Neural cell (in vitro differentiated cells): ENCODE measurements at regions not wholly inside any gene's neighbourhood (a gene's known extent, or its start where the extent isn't known, plus 50 kb on each side); places are given as distances from the start of the nearest gene placed in this dataset.

ENCODE experiments used
- CTCF ChIP-seq: fragments of 450-650 bp; IDR thresholded peaks from 2 replicates; pipeline ENCODE4 v1.5.1; 2014; ENCODE audit warnings: antibody characterized with exemption, mild to moderate bottlenecking, moderate library complexity; ENCODE audit not compliant: poor library complexity, severe bottlenecking
- EP300 ChIP-seq: fragments of 450-650 bp; conservative IDR thresholded peaks from 2 replicates; pipeline ENCODE4 v1.6.1; 2014; ENCODE audit warnings: antibody characterized with exemption, mild to moderate bottlenecking, moderate library complexity; ENCODE audit not compliant: poor library complexity, severe bottlenecking
- EZH2 ChIP-seq: fragments of 200-600, 300-800 bp; shearing (Covaris generic), sonication (generic); IDR thresholded peaks from 2 replicates; pipeline ENCODE4 v1.6.1; 2014; ENCODE audit warnings: antibody characterized with exemption, low read length, borderline replicate concordance, mild to moderate bottlenecking; ENCODE audit not compliant: insufficient read depth, poor library complexity, severe bottlenecking
- POLR2AphosphoS5 ChIP-seq: IDR thresholded peaks from 2 replicates; pipeline ENCODE4 v1.6.1; 2012
- RAD21 ChIP-seq: fragments of 450-650 bp; conservative IDR thresholded peaks from 2 replicates; pipeline ENCODE4 v1.6.1; 2014; ENCODE audit warnings: antibody characterized with exemption, mild to moderate bottlenecking, moderate library complexity
- SMC3 ChIP-seq: fragments of 450-650 bp; conservative IDR thresholded peaks from 2 replicates; pipeline ENCODE4 v1.6.1; 2014; ENCODE audit warnings: antibody characterized with exemption, mild to moderate bottlenecking, moderate library complexity; ENCODE audit not compliant: poor library complexity
- TAF1 ChIP-seq: IDR thresholded peaks from 2 replicates; pipeline ENCODE4 v1.6.1; 2012; ENCODE audit warnings: low read depth
- TF ChIP-seq, protein P1 (sequence below): IDR thresholded peaks from 2 replicates; pipeline ENCODE4 v1.6.1; 2012; ENCODE audit warnings: borderline replicate concordance

DNA sequence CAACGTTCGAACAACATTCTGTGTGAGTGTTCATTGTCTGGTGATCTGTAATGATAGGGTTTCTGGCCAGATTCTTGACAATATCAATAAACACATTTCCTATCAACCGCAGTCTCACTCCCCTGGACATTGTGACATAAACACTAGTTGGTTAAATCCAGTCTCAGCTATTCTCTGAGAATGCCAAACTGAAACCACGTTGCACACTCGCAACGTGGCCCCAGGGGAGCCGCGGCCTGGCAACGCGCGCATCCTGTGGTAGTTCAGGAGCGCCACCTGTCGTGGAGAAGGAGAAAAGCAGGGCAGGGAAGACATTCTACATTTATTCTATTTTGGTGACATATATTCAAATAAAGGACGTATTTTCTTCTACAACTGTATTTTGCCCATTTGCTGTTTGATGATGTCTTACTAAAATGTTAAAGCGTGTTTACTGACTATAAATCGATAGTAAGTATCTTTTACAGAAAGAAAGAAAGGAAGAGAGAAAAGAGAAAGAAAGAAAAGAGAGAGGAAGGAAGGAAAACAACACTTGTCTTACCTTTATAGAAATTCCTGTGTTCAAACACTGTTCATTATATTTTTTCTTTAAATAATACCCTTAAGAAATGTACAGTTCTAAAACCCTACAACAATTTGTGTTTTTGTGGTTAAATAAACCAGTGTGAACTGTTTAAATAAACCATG lies 738.3 kb upstream of the FRG1 start:
- no peak for TF ChIP-seq TAF1
- peak; percentile 86 for TF ChIP-seq CTCF
- peak; percentile 31 for TF ChIP-seq POLR2AphosphoS5
- TF ChIP-seq, protein P1, sequence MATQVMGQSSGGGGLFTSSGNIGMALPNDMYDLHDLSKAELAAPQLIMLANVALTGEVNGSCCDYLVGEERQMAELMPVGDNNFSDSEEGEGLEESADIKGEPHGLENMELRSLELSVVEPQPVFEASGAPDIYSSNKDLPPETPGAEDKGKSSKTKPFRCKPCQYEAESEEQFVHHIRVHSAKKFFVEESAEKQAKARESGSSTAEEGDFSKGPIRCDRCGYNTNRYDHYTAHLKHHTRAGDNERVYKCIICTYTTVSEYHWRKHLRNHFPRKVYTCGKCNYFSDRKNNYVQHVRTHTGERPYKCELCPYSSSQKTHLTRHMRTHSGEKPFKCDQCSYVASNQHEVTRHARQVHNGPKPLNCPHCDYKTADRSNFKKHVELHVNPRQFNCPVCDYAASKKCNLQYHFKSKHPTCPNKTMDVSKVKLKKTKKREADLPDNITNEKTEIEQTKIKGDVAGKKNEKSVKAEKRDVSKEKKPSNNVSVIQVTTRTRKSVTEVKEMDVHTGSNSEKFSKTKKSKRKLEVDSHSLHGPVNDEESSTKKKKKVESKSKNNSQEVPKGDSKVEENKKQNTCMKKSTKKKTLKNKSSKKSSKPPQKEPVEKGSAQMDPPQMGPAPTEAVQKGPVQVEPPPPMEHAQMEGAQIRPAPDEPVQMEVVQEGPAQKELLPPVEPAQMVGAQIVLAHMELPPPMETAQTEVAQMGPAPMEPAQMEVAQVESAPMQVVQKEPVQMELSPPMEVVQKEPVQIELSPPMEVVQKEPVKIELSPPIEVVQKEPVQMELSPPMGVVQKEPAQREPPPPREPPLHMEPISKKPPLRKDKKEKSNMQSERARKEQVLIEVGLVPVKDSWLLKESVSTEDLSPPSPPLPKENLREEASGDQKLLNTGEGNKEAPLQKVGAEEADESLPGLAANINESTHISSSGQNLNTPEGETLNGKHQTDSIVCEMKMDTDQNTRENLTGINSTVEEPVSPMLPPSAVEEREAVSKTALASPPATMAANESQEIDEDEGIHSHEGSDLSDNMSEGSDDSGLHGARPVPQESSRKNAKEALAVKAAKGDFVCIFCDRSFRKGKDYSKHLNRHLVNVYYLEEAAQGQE: no peak
- no peak for TF ChIP-seq EP300
- peak; percentile 81 for TF ChIP-seq SMC3
- TF ChIP-seq EZH2: no peak
- peak; percentile 87 for TF ChIP-seq RAD21
